Neuron (in vitro differentiated cells): ENCODE measurements at regions not wholly inside any gene's neighbourhood (a gene's known extent, or its start where the extent isn't known, plus 50 kb on each side); places are given as distances from the start of the nearest gene placed in this dataset.

Experiments used
- H2AFZ ChIP-seq: one replicate; pipeline ENCODE4 v1.6.1; 2013; ENCODE audit warnings: low read depth, mild to moderate bottlenecking, inconsistent platforms, low read length, moderate library complexity
- H3K27me3 ChIP-seq: one replicate; pipeline ENCODE4 v1.6.1; 2013; ENCODE audit warnings: low read length; ENCODE audit not compliant: insufficient read depth
- H3K36me3 ChIP-seq: one replicate; pipeline ENCODE4 v1.6.1; 2013; ENCODE audit warnings: low read length; ENCODE audit not compliant: insufficient read depth
- H3K4me1 ChIP-seq: one replicate; pipeline ENCODE4 v1.6.1; 2013; ENCODE audit warnings: low read length; ENCODE audit not compliant: insufficient read depth
- H3K4me3 ChIP-seq: 2 replicates; pipeline ENCODE4 v1.5.1; 2013; ENCODE audit warnings: mild to moderate bottlenecking, low read length, moderate library complexity
- H3K9me3 ChIP-seq: one replicate; pipeline ENCODE4 v1.6.1; 2013; ENCODE audit warnings: low read length

DNA sequence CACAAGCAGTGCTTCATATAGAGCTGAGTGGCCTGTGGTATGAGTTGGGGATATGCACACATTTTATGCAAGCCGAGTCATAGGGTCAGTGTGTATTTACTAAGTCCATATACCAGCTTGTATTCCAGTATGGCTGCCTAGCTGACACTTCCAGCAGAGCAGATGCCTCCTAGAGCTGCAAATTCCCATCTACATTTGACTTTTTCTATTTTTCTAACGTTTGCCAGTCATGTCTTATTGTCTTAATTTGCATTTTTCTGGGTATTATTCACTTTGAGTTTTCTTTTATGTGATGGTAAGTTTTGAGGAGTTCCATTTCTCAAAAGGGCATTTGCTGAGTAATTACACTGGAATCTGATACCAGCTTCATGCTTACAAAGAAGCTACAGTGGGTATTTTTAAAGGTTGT is 334.5 kb upstream of the CDH2 start:
- no peak overlapping the region for H2AFZ ChIP-seq

DNA sequence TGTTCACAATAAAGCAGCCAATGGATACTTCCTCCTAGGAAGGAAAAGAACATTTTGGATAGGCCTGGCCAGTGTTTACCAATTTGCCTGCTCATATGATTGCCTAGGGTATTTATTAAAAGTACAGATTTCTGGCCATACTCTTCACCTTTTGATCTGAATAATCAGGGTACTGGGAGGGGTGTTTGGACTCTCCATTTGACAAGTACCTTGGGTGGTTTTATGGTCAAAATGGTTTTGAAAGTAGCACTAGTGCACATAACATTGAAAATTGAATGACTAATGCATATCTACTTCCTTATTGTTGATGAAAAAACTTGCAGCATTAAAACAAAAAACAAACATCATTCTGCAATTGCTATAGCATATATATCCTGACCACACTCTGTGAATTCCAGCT is 333.3 kb upstream of the CDH2 start:
- H3K9me3 ChIP-seq, result no peaks in the 10 kb centered on the region
- H3K27me3 ChIP-seq, result no peaks in the 10 kb centered on the region
- H3K4me1 ChIP-seq, result peaks cover 17% of the 10 kb centered on the region
- H2AFZ ChIP-seq, result no peak overlapping the region
- no peak overlapping the region for H3K4me3 ChIP-seq
- no peaks in the 10 kb centered on the region for H3K36me3 ChIP-seq

More for the DNA sequence above, 334.5 kb upstream of the CDH2 start:
- Histone ChIP-seq H3K27me3 (no peaks in the 10 kb centered on the region), H3K9me3 (no peaks in the 10 kb centered on the region), H3K4me1 (peaks cover 17% of the 10 kb centered on the region), H3K36me3 (no peaks in the 10 kb centered on the region), H3K4me3 (no peak overlapping the region)

DNA sequence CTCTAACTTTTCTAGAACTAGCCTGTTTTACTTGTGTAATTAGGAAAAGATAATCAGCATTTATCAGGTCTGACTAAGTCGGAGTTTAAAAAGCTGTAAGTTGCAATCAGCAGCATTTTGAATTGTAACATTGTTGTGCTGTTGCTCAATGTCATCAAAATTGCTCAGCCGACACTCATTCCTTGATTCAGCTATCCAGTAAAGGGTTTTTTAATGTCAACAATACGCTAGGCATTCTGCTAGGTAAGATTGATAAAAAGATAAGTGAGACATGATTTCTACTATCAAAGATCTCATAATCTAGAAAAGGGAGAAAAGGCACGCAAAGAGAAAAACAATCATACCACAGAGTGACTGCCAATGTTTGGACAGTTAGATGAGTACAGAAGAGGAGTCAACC is 327.1 kb upstream of the CDH2 start:
- no peaks in the 10 kb centered on the region for H3K27me3 ChIP-seq
- H3K36me3 ChIP-seq, result no peaks in the 10 kb centered on the region
- no peak overlapping the region for H2AFZ ChIP-seq
- H3K9me3 ChIP-seq, result no peaks in the 10 kb centered on the region
- no peak overlapping the region for H3K4me3 ChIP-seq
- H3K4me1 ChIP-seq, result peaks cover 2% of the 10 kb centered on the region

DNA sequence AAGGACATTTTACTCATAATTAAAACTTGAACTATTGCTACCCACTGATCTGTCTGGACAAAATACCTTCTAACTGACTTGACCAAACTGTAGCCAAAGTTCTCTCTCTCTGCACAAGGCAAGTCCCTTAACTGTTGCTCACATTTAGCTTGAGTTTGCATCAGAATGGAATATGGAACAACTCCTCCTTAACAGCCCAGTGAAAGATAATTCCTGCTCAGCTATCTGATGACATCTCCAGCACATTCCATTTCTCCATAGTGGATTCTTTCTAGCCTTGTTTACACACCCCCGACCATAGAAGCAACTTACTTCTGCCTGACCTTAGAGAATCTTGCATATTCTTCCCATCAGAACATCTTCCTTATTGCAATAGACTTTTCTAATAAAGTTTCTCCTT is 317.2 kb upstream of the CDH2 start:
- Histone ChIP-seq H3K27me3 (no peaks in the 10 kb centered on the region), H3K9me3 (no peaks in the 10 kb centered on the region), H3K4me3 (no peak overlapping the region), H2AFZ (no peak overlapping the region), H3K4me1 (no peaks in the 10 kb centered on the region), H3K36me3 (no peaks in the 10 kb centered on the region)

DNA sequence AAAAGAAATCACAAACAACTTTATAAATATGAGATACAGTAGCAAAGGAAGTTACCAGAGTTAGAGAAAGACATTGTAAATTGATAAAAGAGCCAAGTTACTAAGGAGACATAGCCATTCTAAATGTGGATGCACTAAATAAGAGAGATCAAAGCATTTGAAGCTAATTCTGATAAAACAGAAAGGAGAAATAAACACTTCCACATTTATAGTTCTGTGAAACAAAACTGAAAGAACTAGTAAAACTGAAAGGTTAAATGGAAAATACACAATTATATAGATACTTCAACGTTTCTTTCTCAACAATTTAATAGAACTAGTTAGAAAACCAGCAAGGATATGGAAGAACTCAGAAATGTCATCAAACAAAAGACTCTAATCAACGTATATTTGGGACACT is 309.0 kb upstream of the CDH2 start:
- Histone ChIP-seq H2AFZ (no peak overlapping the region), H3K4me1 (no peaks in the 10 kb centered on the region), H3K27me3 (no peaks in the 10 kb centered on the region), H3K9me3 (no peaks in the 10 kb centered on the region), H3K4me3 (no peak overlapping the region), H3K36me3 (no peaks in the 10 kb centered on the region)

GRCh38 chr18:28485210-28485801 is 308.4 kb upstream of the CDH2 start:
- no peak overlapping the region for H2AFZ ChIP-seq
- no peaks in the 10 kb centered on the region for H3K9me3 ChIP-seq
- H3K4me3 ChIP-seq, result no peak overlapping the region
- no peaks in the 10 kb centered on the region for H3K27me3 ChIP-seq
- no peaks in the 10 kb centered on the region for H3K4me1 ChIP-seq
- no peaks in the 10 kb centered on the region for H3K36me3 ChIP-seq

GRCh38 chr18:28478531-28478930 is 301.6 kb upstream of the CDH2 start:
- peaks cover 6% of the 10 kb centered on the region for H3K9me3 ChIP-seq

DNA sequence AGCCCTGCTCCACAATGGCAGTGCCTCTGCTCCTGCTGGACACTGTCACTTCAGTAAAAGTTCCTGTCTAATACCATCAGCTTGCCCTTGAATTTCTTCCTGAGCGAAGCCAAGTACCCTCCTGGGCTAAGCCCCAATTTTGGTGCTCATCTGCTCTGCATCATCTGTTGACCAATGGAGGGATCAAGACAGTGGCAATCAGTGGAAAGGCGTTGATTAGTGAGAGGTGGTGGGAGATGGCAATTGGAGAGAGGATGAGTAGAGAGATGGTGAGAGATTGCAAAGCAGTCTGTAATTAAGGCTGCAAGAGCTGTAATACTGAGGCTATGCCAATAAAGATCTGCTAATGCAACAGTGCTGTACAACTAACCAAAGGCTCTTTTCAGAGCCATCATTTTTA is 299.4 kb upstream of the CDH2 start:
- Histone ChIP-seq H3K4me1 (no peaks in the 10 kb centered on the region), H2AFZ (no peak overlapping the region), H3K36me3 (no peaks in the 10 kb centered on the region), H3K27me3 (no peaks in the 10 kb centered on the region), H3K9me3 (peaks cover 6% of the 10 kb centered on the region), H3K4me3 (no peak overlapping the region)

More at GRCh38 chr18:28478531-28478930, 301.6 kb upstream of the CDH2 start:
- H2AFZ ChIP-seq, result no peak overlapping the region
- H3K4me3 ChIP-seq, result no peak overlapping the region
- H3K36me3 ChIP-seq, result no peaks in the 10 kb centered on the region
- H3K27me3 ChIP-seq, result no peaks in the 10 kb centered on the region
- H3K4me1 ChIP-seq, result no peaks in the 10 kb centered on the region

DNA sequence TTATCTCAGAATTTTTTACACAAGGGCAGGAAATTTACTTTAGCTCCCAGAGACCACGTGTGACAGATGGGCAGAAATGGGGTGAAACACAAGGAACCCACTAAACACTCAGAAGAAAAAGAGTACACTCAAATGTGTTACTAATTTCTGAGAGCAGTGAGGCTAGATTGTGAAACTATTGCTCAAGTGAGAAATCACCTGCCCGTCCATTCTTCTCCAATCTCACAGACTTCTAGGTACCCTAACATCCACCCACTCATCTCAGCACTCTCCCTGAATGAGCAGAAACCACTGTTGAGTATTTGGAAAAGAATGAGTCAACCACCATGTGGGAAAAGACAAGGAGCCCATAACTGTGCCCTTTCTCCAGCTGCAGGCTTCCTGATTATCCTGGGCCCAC is 293.0 kb upstream of the CDH2 start:
- no peaks in the 10 kb centered on the region for H3K27me3 ChIP-seq
- no peak overlapping the region for H3K4me3 ChIP-seq
- no peak overlapping the region for H2AFZ ChIP-seq
- H3K9me3 ChIP-seq, result no peaks in the 10 kb centered on the region
- H3K4me1 ChIP-seq, result no peaks in the 10 kb centered on the region
- no peaks in the 10 kb centered on the region for H3K36me3 ChIP-seq

GRCh38 chr18:28468901-28469300 is 292.0 kb upstream of the CDH2 start:
- H3K27me3 ChIP-seq, result no peaks in the 10 kb centered on the region
- H3K4me3 ChIP-seq, result no peak overlapping the region
- H3K9me3 ChIP-seq, result no peaks in the 10 kb centered on the region
- no peaks in the 10 kb centered on the region for H3K36me3 ChIP-seq
- no peak overlapping the region for H2AFZ ChIP-seq
- no peaks in the 10 kb centered on the region for H3K4me1 ChIP-seq

- H2AFZ ChIP-seq, result no peak overlapping the region
- no peak overlapping the region for H3K4me3 ChIP-seq
- no peaks in the 10 kb centered on the region for H3K36me3 ChIP-seq
- no peaks in the 10 kb centered on the region for H3K4me1 ChIP-seq
- no peaks in the 10 kb centered on the region for H3K9me3 ChIP-seq
- no peaks in the 10 kb centered on the region for H3K27me3 ChIP-seq
Observed at GRCh38 chr18:28466204-28466603, 289.3 kb upstream of the CDH2 start.

GRCh38 chr18:28459587-28459986 is 282.7 kb upstream of the CDH2 start:
- H3K4me1 ChIP-seq, result no peaks in the 10 kb centered on the region
- H3K9me3 ChIP-seq, result no peaks in the 10 kb centered on the region
- no peaks in the 10 kb centered on the region for H3K36me3 ChIP-seq
- no peak overlapping the region for H3K4me3 ChIP-seq
- H2AFZ ChIP-seq, result no peak overlapping the region
- H3K27me3 ChIP-seq, result no peaks in the 10 kb centered on the region

DNA sequence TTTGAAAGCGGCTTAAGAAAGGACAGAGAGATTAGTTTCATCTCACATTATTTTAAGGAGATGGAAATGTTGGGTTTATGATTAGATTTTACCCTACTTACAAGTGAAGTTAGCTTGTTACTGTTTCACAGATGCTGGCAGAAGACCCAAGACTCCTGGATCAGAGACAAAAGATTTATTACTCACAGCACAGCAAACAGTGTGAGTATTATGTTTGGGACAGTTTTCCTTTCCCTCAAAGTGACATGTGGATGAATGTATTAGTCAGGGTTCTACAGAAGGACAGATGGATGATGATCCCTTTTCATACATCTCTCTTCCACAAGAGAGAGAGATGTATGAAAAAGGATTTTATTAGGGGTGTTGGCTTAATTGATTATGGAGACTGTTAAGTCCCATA is 281.8 kb upstream of the CDH2 start:
- no peaks in the 10 kb centered on the region for H3K36me3 ChIP-seq
- no peak overlapping the region for H2AFZ ChIP-seq
- no peak overlapping the region for H3K4me3 ChIP-seq
- no peaks in the 10 kb centered on the region for H3K4me1 ChIP-seq
- no peaks in the 10 kb centered on the region for H3K27me3 ChIP-seq
- H3K9me3 ChIP-seq, result no peaks in the 10 kb centered on the region

DNA sequence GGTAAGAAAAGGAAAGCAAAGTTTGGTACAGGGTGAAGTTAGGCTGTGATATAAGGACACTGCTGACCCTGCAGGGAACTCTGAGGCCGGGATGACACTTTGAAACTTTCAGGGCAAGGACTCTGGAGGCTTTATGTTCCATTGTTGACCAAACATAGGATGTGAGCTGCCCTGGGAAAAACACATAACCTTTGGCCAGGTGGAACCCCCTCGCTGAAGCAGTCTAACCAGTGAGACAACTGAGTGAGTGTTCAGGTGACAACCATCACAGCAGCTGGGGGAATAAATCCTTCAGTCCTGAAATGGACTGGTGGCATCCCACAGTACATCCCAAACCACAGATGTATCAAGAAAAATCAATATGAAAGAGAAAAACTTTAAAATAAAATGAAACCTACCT is 280.9 kb upstream of the CDH2 start:
- Histone ChIP-seq H3K9me3 (no peaks in the 10 kb centered on the region), H3K36me3 (no peaks in the 10 kb centered on the region), H2AFZ (no peak overlapping the region), H3K4me3 (no peak overlapping the region), H3K4me1 (no peaks in the 10 kb centered on the region), H3K27me3 (no peaks in the 10 kb centered on the region)
